ENCODE measurements at regions not wholly inside any gene's neighbourhood (a gene's known extent, or its start where the extent isn't known, plus 50 kb on each side); places are given as distances from the start of the nearest gene placed in this dataset.

DNA sequence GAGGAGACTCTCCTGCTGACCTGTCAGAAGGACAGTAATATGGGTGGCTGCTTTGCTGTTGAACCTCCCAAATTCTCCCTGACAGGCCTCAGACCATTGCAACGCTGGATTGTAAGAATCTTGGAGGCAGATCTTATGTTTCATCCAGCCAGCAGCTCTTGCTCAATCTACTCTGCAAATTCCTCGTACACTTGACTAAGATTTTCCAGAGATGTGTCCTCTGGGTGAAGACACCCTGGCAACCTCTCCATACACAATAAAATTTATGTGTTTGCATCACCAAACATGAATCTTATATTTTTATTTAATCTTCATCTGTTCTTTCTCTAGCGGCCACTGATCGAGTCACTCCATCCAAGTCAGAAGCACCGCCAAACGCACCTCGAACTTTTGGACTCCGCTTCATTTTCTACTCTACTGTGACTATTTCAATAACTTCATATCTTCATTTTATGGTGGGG lies 623.1 kb downstream of the ACTR3B start:
- Histone ChIP-seq H3K4me1 (ENCODE audit: control insufficient read depth, insufficient read depth, low read length) (no peaks in the 10 kb centered on the region), H3K27ac (ENCODE audit: insufficient read depth, low read length) (no peak overlapping the region), H2AFZ (replicated peaks; ENCODE audit: low read length, poor library complexity) (no peak overlapping the region), H3K23ac (ENCODE audit: low read depth, low read length) (no peak overlapping the region), H3K79me1 (ENCODE audit: low read depth in 1 of 2, low read length in 2 of 2) (no peaks in the 10 kb centered on the region), H2AK9ac (replicated peaks; ENCODE audit: low read depth, low read length, poor library complexity) (no peak overlapping the region), H4K91ac (ENCODE audit: insufficient read depth, low read depth, low read length) (no peak overlapping the region), H2BK5ac (ENCODE audit: low read depth, low read length, poor library complexity, severe bottlenecking) (no peak overlapping the region), H4K8ac (ENCODE audit: low read depth in 2 of 2, low read length in 2 of 2) (no peak overlapping the region), H3K9ac (ENCODE audit: low read depth, low read length) (no peak overlapping the region), H3K4ac (ENCODE audit: low read depth, low read length) (no peak overlapping the region), H2BK20ac (ENCODE audit: low read depth, low read length) (no peak overlapping the region), H3K18ac (ENCODE audit: low read depth, low read length) (no peak overlapping the region), H3K9me1 (ENCODE audit: insufficient read depth, low read length) (no peaks in the 10 kb centered on the region), H3K4me3 (ENCODE audit: insufficient read depth, low read depth, low read length) (no peak overlapping the region), H2BK15ac (ENCODE audit: low read depth, low read length) (no peak overlapping the region), H2AK5ac (ENCODE audit: low read depth, low read length) (no peak overlapping the region), H3K36me3 (ENCODE audit: control insufficient read depth, insufficient read depth, low read length) (no peaks in the 10 kb centered on the region), H3K4me2 (ENCODE audit: low read depth, low read length) (no peak overlapping the region), H4K5ac (ENCODE audit: low read depth, low read length) (no peak overlapping the region), H2BK120ac (ENCODE audit: low read depth, low read length) (no peak overlapping the region), H3K27me3 (ENCODE audit: control insufficient read depth, insufficient read depth, low read length) (no peaks in the 10 kb centered on the region), H3K14ac (replicated peaks; ENCODE audit: low read depth, low read length) (no peak overlapping the region), H3K9me3 (ENCODE audit: control insufficient read depth, insufficient read depth, low read length) (peaks cover 15% of the 10 kb centered on the region), H3K56ac (ENCODE audit: extremely low read depth, insufficient read depth, low read length) (no peak overlapping the region), H4K20me1 (ENCODE audit: insufficient read depth, low read length) (no peaks in the 10 kb centered on the region)
- CTCF ChIA-PET = no interaction called here
- intact Hi-C loops (cut with micrococcal nuclease) = no loop called here
- dilution Hi-C loops (cut with HindIII; ENCODE audit: low sequenced_read_pairs, unreplicated experiment) = no loop called here
- ATAC-seq (ENCODE audit: low read depth) = no peak
- POLR2A ChIA-PET (ENCODE audit: unreplicated experiment) = no interaction called here
- TF ChIP-seq, protein P1, sequence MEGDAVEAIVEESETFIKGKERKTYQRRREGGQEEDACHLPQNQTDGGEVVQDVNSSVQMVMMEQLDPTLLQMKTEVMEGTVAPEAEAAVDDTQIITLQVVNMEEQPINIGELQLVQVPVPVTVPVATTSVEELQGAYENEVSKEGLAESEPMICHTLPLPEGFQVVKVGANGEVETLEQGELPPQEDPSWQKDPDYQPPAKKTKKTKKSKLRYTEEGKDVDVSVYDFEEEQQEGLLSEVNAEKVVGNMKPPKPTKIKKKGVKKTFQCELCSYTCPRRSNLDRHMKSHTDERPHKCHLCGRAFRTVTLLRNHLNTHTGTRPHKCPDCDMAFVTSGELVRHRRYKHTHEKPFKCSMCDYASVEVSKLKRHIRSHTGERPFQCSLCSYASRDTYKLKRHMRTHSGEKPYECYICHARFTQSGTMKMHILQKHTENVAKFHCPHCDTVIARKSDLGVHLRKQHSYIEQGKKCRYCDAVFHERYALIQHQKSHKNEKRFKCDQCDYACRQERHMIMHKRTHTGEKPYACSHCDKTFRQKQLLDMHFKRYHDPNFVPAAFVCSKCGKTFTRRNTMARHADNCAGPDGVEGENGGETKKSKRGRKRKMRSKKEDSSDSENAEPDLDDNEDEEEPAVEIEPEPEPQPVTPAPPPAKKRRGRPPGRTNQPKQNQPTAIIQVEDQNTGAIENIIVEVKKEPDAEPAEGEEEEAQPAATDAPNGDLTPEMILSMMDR (conservative IDR thresholded peaks at IDR 0.05; ENCODE audit: low read depth, low read length) = no peak
- TF ChIP-seq SMC3 (IDR thresholded peaks at IDR 0.05; ENCODE audit: low read depth, low read length) = no peak
- BruUV-seq (replicated peaks) = no TSS peak
- in situ Hi-C loops (cut with MboI; ENCODE audit: low sequenced_read_pairs) = no loop called here
- WGBS, 2 experiments (ENCODE audit: extremely low coverage in 2 of 2, insufficient read length in 1 of 2) = 0% methylated on average over 1 of the region's 8 CpGs; no CpG with 5 or more reads in 1 of the 2 experiments
- DNase-seq = no peak
